ENCODE measurements at regions not wholly inside any gene's neighbourhood (a gene's known extent, or its start where the extent isn't known, plus 50 kb on each side); places are given as distances from the start of the nearest gene placed in this dataset.
"Not testable (repeated sequence)": the region's sequence is repeated elsewhere in the genome, so short reads cannot be mapped to it uniquely, and the experiment has no call there.

DNA sequence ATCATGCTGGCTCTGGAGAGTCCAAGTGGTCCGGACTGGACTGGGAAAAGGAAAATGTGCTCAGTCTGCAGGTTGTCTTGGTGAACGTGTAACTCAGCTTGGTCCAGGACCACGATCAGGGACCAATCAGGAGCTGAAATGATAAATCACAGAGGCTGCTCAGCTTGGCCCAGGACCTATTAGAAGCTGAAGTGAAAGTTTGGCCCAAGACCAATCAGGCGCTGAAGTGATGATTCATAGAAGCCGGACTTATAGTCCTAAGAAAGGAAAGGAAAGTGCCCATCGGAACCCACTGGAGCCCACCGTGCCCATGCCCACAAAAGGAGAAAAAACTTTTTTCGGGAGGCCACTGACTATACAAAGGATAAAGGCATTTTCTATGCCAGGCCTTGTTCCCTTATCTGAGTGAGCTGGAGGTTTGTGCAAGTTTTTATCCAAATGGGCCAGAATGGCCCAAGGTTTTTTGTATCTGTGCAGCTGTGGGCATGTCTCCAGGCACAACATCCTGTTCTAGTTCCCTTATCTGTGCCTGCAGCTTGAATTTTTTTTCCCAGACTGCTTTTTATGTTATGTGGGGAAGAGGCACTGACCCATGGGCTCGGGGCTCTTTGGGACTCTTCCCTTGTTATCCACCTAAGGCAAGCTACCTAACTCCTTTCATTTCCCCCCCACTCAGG is 194.4 kb downstream of the FAM133A start:
- Histone ChIP-seq H3K36me3 (no peaks in the 10 kb centered on the region), H3K27ac (no peak overlapping the region), H3K4me1 (no peaks in the 10 kb centered on the region), H3K9me3 (no peaks in the 10 kb centered on the region), H3K27me3 (no peaks in the 10 kb centered on the region), H3K4me3 (no peak overlapping the region)
- DNase-seq: no peak
- no peak for TF ChIP-seq POLR2A (IDR thresholded peaks at IDR 0.05)
- TF ChIP-seq, protein P1, sequence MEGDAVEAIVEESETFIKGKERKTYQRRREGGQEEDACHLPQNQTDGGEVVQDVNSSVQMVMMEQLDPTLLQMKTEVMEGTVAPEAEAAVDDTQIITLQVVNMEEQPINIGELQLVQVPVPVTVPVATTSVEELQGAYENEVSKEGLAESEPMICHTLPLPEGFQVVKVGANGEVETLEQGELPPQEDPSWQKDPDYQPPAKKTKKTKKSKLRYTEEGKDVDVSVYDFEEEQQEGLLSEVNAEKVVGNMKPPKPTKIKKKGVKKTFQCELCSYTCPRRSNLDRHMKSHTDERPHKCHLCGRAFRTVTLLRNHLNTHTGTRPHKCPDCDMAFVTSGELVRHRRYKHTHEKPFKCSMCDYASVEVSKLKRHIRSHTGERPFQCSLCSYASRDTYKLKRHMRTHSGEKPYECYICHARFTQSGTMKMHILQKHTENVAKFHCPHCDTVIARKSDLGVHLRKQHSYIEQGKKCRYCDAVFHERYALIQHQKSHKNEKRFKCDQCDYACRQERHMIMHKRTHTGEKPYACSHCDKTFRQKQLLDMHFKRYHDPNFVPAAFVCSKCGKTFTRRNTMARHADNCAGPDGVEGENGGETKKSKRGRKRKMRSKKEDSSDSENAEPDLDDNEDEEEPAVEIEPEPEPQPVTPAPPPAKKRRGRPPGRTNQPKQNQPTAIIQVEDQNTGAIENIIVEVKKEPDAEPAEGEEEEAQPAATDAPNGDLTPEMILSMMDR (IDR thresholded peaks at IDR 0.05): no peak

DNA sequence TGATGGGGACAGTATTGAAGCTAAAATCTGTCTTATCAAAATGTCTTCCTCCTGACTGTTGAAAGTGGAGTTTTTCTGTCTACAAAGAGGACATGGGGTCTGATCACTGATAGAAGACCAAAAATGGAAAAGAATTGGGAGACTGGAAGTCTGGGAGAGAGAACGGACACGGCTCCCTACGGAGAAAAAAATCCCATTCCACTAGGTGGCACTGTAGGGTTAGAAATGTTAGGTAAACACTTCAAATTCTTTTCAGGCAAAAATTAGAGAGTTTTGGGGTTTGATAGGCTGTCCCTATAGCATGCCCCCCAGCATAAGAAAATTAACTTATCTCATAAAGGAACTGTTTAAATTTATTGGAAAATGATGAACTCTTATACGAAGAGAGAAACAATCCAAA is 200.5 kb downstream of the FAM133A start:
- no peaks in the 10 kb centered on the region for H3K4me1 ChIP-seq
- DNase-seq: no peak
- no peaks in the 10 kb centered on the region for H3K36me3 ChIP-seq
- H3K4me3 ChIP-seq: no peak overlapping the region
- TF ChIP-seq POLR2A (IDR thresholded peaks at IDR 0.05): no peak
- TF ChIP-seq, protein P1 (IDR thresholded peaks at IDR 0.05): peak in 3 of 6 experiments; percentile 38 to 55 (median 44)
- no peak overlapping the region for H3K27ac ChIP-seq
- H3K9me3 ChIP-seq: no peaks in the 10 kb centered on the region
- H3K27me3 ChIP-seq: no peaks in the 10 kb centered on the region

DNA sequence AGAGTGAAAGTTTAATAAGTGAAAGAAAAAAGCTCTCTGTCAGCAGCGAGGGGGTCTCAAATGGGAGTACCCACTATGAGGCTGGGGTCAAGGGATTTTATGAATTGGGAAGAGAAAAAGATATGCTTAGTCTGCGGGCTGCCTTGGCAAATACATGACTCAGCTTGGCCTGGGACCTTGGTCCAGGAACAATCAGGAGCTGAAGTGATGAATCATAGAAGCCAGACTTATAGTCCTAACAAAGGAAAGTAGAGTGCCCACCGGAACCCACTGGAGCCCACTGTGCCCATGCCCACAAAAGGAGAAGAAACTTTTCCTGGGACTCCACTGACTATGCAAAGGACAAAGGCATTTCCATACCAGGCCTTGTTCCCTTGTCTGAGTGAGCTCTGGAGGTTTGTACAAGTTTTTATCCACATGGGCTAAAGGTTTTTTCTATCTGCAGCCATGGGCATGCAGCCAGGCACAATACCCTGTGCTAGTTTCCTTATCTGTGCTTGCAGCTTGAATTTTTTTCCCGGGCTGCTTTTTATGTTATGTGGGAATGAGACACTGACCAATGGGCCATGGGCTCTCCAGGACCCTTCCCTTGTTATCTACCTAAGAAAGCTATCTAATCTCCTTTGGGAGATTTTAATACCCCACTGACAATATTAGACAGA is 201.7 kb downstream of the FAM133A start:
- Histone ChIP-seq H3K9me3 (no peaks in the 10 kb centered on the region), H3K4me3 (no peak overlapping the region), H3K27me3 (no peaks in the 10 kb centered on the region), H3K27ac (no peak overlapping the region), H3K36me3 (no peaks in the 10 kb centered on the region), H3K4me1 (no peaks in the 10 kb centered on the region)
- no peak for TF ChIP-seq POLR2A (IDR thresholded peaks at IDR 0.05)
- TF ChIP-seq, protein P1 (IDR thresholded peaks at IDR 0.05): no peak
- no peak for DNase-seq

DNA sequence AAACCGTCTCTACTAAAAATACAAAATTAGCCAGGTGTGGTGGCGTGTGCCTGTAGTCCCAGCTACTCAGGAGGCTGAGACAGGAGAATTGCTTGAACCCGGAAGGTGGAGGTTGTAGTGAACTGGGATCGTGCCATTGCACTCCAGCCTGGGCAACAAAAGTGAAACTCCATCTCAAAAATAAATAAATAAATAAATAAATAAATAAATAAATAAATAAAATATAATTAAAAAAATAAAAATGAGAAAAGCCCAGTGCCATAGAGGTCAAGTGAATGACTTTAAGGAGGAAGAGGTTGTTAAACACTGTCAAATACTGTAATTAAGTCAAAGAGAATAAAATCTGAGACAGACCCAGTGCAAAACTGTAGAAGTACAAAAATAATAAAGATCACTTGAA is 247.0 kb downstream of the FAM133A start:
- DNase-seq, H3K27ac ChIP-seq, H3K4me3 ChIP-seq, H3K27me3 ChIP-seq, H3K4me1 ChIP-seq, H3K36me3 ChIP-seq, H3K9me3 ChIP-seq: not testable (repeated sequence)

DNA sequence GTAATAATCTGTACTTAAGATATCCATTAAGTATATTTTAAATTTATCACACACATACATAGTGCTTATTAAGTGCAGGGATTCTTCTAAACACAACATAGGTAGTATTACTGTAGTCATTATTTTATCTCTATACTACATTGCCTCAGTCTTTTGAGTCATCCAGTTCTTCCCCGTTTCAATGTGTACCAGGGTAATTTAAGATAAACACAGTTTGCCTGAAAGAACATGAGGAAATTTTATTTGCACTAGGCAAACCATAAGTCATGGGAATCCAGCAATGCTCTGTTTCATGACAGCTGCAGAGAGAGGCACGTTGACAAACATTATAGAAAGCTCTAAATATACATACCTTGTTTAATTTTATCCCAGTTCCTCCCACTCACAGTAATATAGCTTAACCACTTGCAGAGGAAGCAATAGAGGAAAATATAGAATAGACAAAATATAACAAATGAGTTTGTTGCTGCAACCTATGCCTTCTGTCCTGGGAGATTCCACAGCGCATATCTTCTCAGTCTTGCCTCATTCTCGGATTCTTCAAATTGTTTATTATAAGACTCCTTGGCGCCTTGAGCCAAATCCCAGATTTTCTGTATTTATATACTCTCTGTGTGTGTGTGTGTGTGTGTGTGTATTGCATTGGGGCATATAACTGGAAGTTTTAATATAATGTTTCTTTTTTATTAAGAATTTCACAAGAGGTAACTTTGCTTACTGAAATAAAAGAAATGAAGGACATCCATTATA is 258.6 kb downstream of the FAM133A start:
- no peaks in the 10 kb centered on the region for H3K9me3 ChIP-seq
- TF ChIP-seq, protein P1 (IDR thresholded peaks at IDR 0.05): no peak
- no peak for TF ChIP-seq POLR2A (IDR thresholded peaks at IDR 0.05)
- H3K36me3 ChIP-seq: no peaks in the 10 kb centered on the region
- H3K27me3 ChIP-seq: no peaks in the 10 kb centered on the region
- no peak overlapping the region for H3K4me3 ChIP-seq
- no peak for DNase-seq
- no peaks in the 10 kb centered on the region for H3K4me1 ChIP-seq
- H3K27ac ChIP-seq: no peak overlapping the region

DNA sequence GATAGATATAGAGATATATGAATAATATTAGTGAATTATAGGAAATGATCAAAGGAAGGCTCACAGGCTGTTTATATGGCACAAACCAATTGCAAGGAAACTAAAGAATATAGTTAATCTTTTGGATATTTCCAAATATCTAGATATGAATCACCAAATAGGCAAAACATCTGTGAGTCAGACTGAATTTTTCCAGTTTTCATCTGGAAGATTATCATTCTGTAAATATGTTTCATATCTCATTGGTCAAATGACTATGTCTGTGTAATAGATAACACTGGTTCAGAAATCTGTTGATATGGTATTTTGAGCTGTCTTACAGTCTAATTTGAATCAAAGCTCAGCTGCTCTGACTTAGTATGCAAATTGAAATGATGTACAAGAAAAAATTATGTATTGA is 303.6 kb downstream of the FAM133A start:
- no peak for TF ChIP-seq POLR2A (IDR thresholded peaks at IDR 0.05)
- H3K9me3 ChIP-seq: no peaks in the 10 kb centered on the region

More for the DNA sequence above, 303.6 kb downstream of the FAM133A start:
- Histone ChIP-seq H3K27me3 (no peaks in the 10 kb centered on the region), H3K27ac (no peak overlapping the region), H3K4me3 (no peak overlapping the region), H3K4me1 (no peaks in the 10 kb centered on the region), H3K36me3 (no peaks in the 10 kb centered on the region)
- no peak for DNase-seq
